Parathyroid adenoma (tissue), 2 donors: ENCODE measurements at regions not wholly inside any gene's neighbourhood (a gene's known extent, or its start where the extent isn't known, plus 50 kb on each side); places are given as distances from the start of the nearest gene placed in this dataset.

Experiments used
- H2AFZ ChIP-seq: fragments of 300-600 bp; sonication (generic); one replicate; pipeline ENCODE4 v1.7.0; 2017; ENCODE audit warnings: antibody characterized with exemption, mild to moderate bottlenecking
- H3K27ac ChIP-seq: fragments of 300-600 bp; sonication (generic); one replicate; pipeline ENCODE4 v1.7.0; 2017
- H3K27me3 ChIP-seq: fragments of 300-600 bp; sonication (generic); one replicate; pipeline ENCODE4 v1.7.0; 2017; ENCODE audit warnings: low read length; ENCODE audit not compliant: control insufficient read depth, insufficient read depth
- H3K36me3 ChIP-seq: fragments of 300-600 bp; sonication (generic); one replicate; pipeline ENCODE4 v1.7.0; 2017; ENCODE audit warnings: low read length; ENCODE audit not compliant: control insufficient read depth, insufficient read depth
- H3K4me1 ChIP-seq: fragments of 300-600 bp; sonication (generic); one replicate; pipeline ENCODE4 v1.7.0; 2017; ENCODE audit warnings: control low read depth
- H3K4me2 ChIP-seq: fragments of 300-600 bp; sonication (generic); one replicate; pipeline ENCODE4 v1.7.0; 2017; ENCODE audit warnings: low read length
- H3K4me3 ChIP-seq: fragments of 300-600 bp; sonication (generic); one replicate; pipeline ENCODE4 v1.7.0; 2017; ENCODE audit warnings: low read depth, low read length
- H3K79me2 ChIP-seq: fragments of 300-600 bp; sonication (generic); one replicate; pipeline ENCODE4 v1.7.0; 2017; ENCODE audit warnings: control low read depth
- H3K9ac ChIP-seq: fragments of 300-600 bp; sonication (generic); one replicate; pipeline ENCODE4 v1.7.0; 2017; ENCODE audit warnings: mild to moderate bottlenecking
- H3K9me3 ChIP-seq: fragments of 300-600 bp; sonication (generic); one replicate; pipeline ENCODE4 v1.7.0; 2017; ENCODE audit warnings: low read length; ENCODE audit not compliant: control insufficient read depth
- CTCF ChIP-seq: fragments of 300-600 bp; sonication (generic); IDR thresholded peaks from one replicate; pipeline ENCODE4 v1.7.0; 2017; ENCODE audit warnings: antibody characterized with exemption, mild to moderate bottlenecking
- donor health status: primary hyperparathyroidism.

GRCh38 chr2:220628252-220628651 lies 943.9 kb downstream of the EPHA4 start:
- H3K9ac ChIP-seq: no peak overlapping the region
- TF ChIP-seq CTCF: no peak
- H3K79me2 ChIP-seq: no peaks in the 10 kb centered on the region
- no peaks in the 10 kb centered on the region for H3K9me3 ChIP-seq
- H3K4me1 ChIP-seq: no peaks in the 10 kb centered on the region
- no peak overlapping the region for H3K4me2 ChIP-seq
- no peaks in the 10 kb centered on the region for H3K36me3 ChIP-seq
- H3K4me3 ChIP-seq: no peak overlapping the region
- no peak overlapping the region for H3K27ac ChIP-seq
- no peaks in the 10 kb centered on the region for H3K27me3 ChIP-seq
- H2AFZ ChIP-seq: no peak overlapping the region

GRCh38 chr2:220641137-220641536 lies 931.0 kb downstream of the EPHA4 start:
- Histone ChIP-seq H3K4me1 (no peaks in the 10 kb centered on the region), H2AFZ (no peak overlapping the region), H3K4me2 (no peak overlapping the region), H3K27ac (no peak overlapping the region), H3K27me3 (no peaks in the 10 kb centered on the region), H3K9ac (no peak overlapping the region), H3K79me2 (no peaks in the 10 kb centered on the region), H3K36me3 (no peaks in the 10 kb centered on the region), H3K9me3 (no peaks in the 10 kb centered on the region), H3K4me3 (no peak overlapping the region)
- TF ChIP-seq CTCF: no peak

GRCh38 chr2:220646424-220646823 lies 925.7 kb downstream of the EPHA4 start:
- TF ChIP-seq CTCF: no peak
- Histone ChIP-seq H3K27me3 (no peaks in the 10 kb centered on the region), H3K9ac (no peak overlapping the region)

DNA sequence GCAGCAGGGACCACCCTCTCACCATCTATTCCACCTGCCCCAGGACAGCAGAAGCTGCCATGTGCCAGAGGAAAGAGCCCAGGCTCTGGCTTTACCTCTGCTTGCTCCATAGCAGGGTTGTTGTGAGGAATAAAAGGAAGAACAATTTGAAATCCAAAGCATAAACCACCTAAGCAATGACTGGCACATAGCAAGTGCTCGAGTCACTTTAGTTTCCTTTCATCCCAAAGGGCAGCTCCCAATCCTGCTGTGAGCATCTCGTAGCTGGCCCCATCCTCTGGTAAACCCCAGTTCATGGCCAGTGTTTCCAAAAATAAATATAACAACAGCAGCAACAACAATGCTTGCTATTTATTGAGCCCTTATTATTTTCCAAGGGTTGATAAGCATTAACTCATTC lies 923.5 kb downstream of the EPHA4 start:
- no peaks in the 10 kb centered on the region for H3K79me2 ChIP-seq
- no peak for TF ChIP-seq CTCF
- H3K9me3 ChIP-seq: no peaks in the 10 kb centered on the region
- H2AFZ ChIP-seq: no peak overlapping the region
- H3K4me2 ChIP-seq: no peak overlapping the region
- H3K27ac ChIP-seq: no peak overlapping the region
- no peaks in the 10 kb centered on the region for H3K4me1 ChIP-seq
- no peaks in the 10 kb centered on the region for H3K27me3 ChIP-seq
- no peak overlapping the region for H3K9ac ChIP-seq
- no peaks in the 10 kb centered on the region for H3K36me3 ChIP-seq
- H3K4me3 ChIP-seq: no peak overlapping the region

More at GRCh38 chr2:220646424-220646823, 925.7 kb downstream of the EPHA4 start:
- H3K27ac ChIP-seq: no peak overlapping the region
- H3K36me3 ChIP-seq: no peaks in the 10 kb centered on the region
- H3K4me2 ChIP-seq: no peak overlapping the region
- no peak overlapping the region for H2AFZ ChIP-seq
- no peaks in the 10 kb centered on the region for H3K9me3 ChIP-seq
- H3K79me2 ChIP-seq: no peaks in the 10 kb centered on the region
- no peaks in the 10 kb centered on the region for H3K4me1 ChIP-seq
- H3K4me3 ChIP-seq: no peak overlapping the region

- Histone ChIP-seq H3K27me3 (no peaks in the 10 kb centered on the region), H3K79me2 (no peaks in the 10 kb centered on the region), H3K27ac (no peak overlapping the region), H3K36me3 (no peaks in the 10 kb centered on the region), H3K9ac (no peak overlapping the region), H3K4me3 (no peak overlapping the region), H2AFZ (no peak overlapping the region), H3K4me1 (no peaks in the 10 kb centered on the region), H3K4me2 (no peak overlapping the region), H3K9me3 (no peaks in the 10 kb centered on the region)
- TF ChIP-seq CTCF: no peak
Measured at GRCh38 chr2:220653776-220654175, 918.3 kb downstream of the EPHA4 start.
